ENCODE measurements at regions not wholly inside any gene's neighbourhood (a gene's known extent, or its start where the extent isn't known, plus 50 kb on each side); places are given as distances from the start of the nearest gene placed in this dataset.

GRCh38 chr3:28039829-28040228, 201.6 kb upstream of the CMC1 start:
- Histone ChIP-seq H3K4me1 (no peaks in the 10 kb centered on the region), H3K27ac (no peak overlapping the region), H3K27me3 (no peaks in the 10 kb centered on the region), H3K9me3 (no peaks in the 10 kb centered on the region), H3K4me3 (no peak overlapping the region), H3K36me3 (no peaks in the 10 kb centered on the region)
- TF ChIP-seq POLR2AphosphoS5 (IDR thresholded peaks at IDR 0.05): no peak
- TF ChIP-seq EP300 (IDR thresholded peaks at IDR 0.05): no peak
- no peak for TF ChIP-seq CTCF (IDR thresholded peaks at IDR 0.05)
- TF ChIP-seq POLR2A (IDR thresholded peaks at IDR 0.05): no peak
- intact Hi-C loops (cut with DNase I): no loop called here
- WGBS, 2 donors: 79 to 81% methylated on average over 1 of the region's 1 CpG
- no peak for DNase-seq

GRCh38 chr3:28042095-28042635, 199.3 kb upstream of the CMC1 start:
- Histone ChIP-seq H3K27ac (no peak overlapping the region), H3K27me3 (no peaks in the 10 kb centered on the region), H3K9me3 (no peaks in the 10 kb centered on the region), H3K4me1 (no peaks in the 10 kb centered on the region), H3K36me3 (no peaks in the 10 kb centered on the region), H3K4me3 (no peak overlapping the region)
- TF ChIP-seq CTCF (IDR thresholded peaks at IDR 0.05): no peak
- TF ChIP-seq EP300 (IDR thresholded peaks at IDR 0.05): no peak
- no peak for TF ChIP-seq POLR2A (IDR thresholded peaks at IDR 0.05)
- TF ChIP-seq POLR2AphosphoS5 (IDR thresholded peaks at IDR 0.05): no peak
- WGBS, 2 donors: 63 to 65% methylated on average over 2 of the region's 2 CpGs
- DNase-seq: no peak
- intact Hi-C loops (cut with DNase I): no loop called here

- TF ChIP-seq POLR2A (IDR thresholded peaks at IDR 0.05) (no peak), CTCF (IDR thresholded peaks at IDR 0.05) (no peak), EP300 (IDR thresholded peaks at IDR 0.05) (no peak), POLR2AphosphoS5 (IDR thresholded peaks at IDR 0.05) (no peak)
These were observed 198.7 kb upstream of the CMC1 start for GRCh38 chr3:28042707-28043106.

GRCh38 chr3:28050120-28050519, 191.3 kb upstream of the CMC1 start:
- Histone ChIP-seq H3K4me3 (no peak overlapping the region), H3K4me1 (no peaks in the 10 kb centered on the region), H3K9me3 (no peaks in the 10 kb centered on the region), H3K36me3 (no peaks in the 10 kb centered on the region), H3K27ac (no peak overlapping the region), H3K27me3 (no peaks in the 10 kb centered on the region)
- intact Hi-C loops (cut with DNase I): no loop called here
- 44 to 64% methylated on average over 3 of the region's 3 CpGs for WGBS, 2 donors
- TF ChIP-seq CTCF (IDR thresholded peaks at IDR 0.05): no peak
- no peak for TF ChIP-seq POLR2AphosphoS5 (IDR thresholded peaks at IDR 0.05)
- TF ChIP-seq EP300 (IDR thresholded peaks at IDR 0.05): no peak
- TF ChIP-seq POLR2A (IDR thresholded peaks at IDR 0.05): no peak
- no peak for DNase-seq

More at GRCh38 chr3:28042707-28043106, 198.7 kb upstream of the CMC1 start:
- WGBS, 2 donors: 64 to 86% methylated on average over 1 of the region's 1 CpG
- H3K27me3 ChIP-seq: no peaks in the 10 kb centered on the region
- no peaks in the 10 kb centered on the region for H3K4me1 ChIP-seq
- no peaks in the 10 kb centered on the region for H3K36me3 ChIP-seq
- DNase-seq: no peak
- intact Hi-C loops (cut with DNase I): no loop called here
- no peaks in the 10 kb centered on the region for H3K9me3 ChIP-seq
- no peak overlapping the region for H3K4me3 ChIP-seq
- H3K27ac ChIP-seq: no peak overlapping the region

- Histone ChIP-seq H3K36me3 (no peaks in the 10 kb centered on the region), H3K4me3 (no peak overlapping the region), H3K27ac (no peak overlapping the region), H3K27me3 (no peaks in the 10 kb centered on the region), H3K4me1 (no peaks in the 10 kb centered on the region), H3K9me3 (no peaks in the 10 kb centered on the region)
- intact Hi-C loops (cut with DNase I): no loop called here
- DNase-seq: no peak
- TF ChIP-seq POLR2A (IDR thresholded peaks at IDR 0.05) (no peak), EP300 (IDR thresholded peaks at IDR 0.05) (no peak), CTCF (IDR thresholded peaks at IDR 0.05) (no peak), POLR2AphosphoS5 (IDR thresholded peaks at IDR 0.05) (no peak)
- 23 to 60% methylated on average over 2 of the region's 2 CpGs for WGBS, 2 donors
These were observed 190.5 kb upstream of the CMC1 start for GRCh38 chr3:28050885-28051284.
